ENCODE measurements at regions not wholly inside any gene's neighbourhood (a gene's known extent, or its start where the extent isn't known, plus 50 kb on each side); places are given as distances from the start of the nearest gene placed in this dataset.

DNA sequence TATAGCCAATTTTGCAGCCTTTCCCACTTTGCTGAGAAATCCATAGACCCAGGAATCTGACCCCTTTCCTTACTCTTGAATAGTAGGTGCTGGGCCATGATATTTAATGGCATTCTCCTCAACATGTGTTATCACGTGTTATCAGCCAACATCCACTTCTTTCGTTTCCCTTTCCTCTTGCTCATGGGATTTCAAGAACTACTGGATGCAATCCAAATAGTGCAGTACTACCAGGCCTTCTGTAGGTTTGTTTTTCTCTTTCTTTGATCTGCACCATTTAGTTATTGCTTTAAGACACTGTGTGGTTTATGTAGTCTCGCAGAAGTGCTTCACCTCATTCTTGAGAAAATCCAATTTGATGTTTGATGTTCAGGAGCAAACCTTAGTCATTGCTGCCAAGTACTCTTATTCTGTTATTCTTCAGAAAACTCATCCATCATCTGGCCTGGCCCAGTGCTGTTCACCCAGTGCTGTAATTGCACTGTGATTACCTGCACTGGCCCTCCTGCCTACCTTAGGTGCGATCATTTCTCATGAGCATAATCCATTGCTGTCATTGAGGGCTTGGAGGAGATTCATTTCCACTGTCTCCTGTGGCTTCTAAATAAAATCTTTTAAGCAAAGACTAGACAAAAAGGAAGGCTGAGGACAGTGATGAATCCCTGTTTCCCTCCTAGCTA lies 315.3 kb downstream of the BMPER start:
- no peaks in the 10 kb centered on the region for H3K36me3 Mint-ChIP-seq (ENCODE audit: low read depth)
- peaks cover 7% of the 10 kb centered on the region for H3K27me3 Mint-ChIP-seq (ENCODE audit: low read depth)
- no peak overlapping the region for H3K27ac Mint-ChIP-seq (ENCODE audit: unreplicated experiment)
- no peaks in the 10 kb centered on the region for H3K4me1 Mint-ChIP-seq (ENCODE audit: low read depth)
- no peaks in the 10 kb centered on the region for H3K9me3 Mint-ChIP-seq (ENCODE audit: low read depth)
- TF ChIP-seq, protein P1, sequence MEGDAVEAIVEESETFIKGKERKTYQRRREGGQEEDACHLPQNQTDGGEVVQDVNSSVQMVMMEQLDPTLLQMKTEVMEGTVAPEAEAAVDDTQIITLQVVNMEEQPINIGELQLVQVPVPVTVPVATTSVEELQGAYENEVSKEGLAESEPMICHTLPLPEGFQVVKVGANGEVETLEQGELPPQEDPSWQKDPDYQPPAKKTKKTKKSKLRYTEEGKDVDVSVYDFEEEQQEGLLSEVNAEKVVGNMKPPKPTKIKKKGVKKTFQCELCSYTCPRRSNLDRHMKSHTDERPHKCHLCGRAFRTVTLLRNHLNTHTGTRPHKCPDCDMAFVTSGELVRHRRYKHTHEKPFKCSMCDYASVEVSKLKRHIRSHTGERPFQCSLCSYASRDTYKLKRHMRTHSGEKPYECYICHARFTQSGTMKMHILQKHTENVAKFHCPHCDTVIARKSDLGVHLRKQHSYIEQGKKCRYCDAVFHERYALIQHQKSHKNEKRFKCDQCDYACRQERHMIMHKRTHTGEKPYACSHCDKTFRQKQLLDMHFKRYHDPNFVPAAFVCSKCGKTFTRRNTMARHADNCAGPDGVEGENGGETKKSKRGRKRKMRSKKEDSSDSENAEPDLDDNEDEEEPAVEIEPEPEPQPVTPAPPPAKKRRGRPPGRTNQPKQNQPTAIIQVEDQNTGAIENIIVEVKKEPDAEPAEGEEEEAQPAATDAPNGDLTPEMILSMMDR (IDR thresholded peaks at IDR 0.05), result no peak
- no peak overlapping the region for H3K4me3 Mint-ChIP-seq (ENCODE audit: unreplicated experiment)
- no peak for DNase-seq (ENCODE audit: low spot score)

DNA sequence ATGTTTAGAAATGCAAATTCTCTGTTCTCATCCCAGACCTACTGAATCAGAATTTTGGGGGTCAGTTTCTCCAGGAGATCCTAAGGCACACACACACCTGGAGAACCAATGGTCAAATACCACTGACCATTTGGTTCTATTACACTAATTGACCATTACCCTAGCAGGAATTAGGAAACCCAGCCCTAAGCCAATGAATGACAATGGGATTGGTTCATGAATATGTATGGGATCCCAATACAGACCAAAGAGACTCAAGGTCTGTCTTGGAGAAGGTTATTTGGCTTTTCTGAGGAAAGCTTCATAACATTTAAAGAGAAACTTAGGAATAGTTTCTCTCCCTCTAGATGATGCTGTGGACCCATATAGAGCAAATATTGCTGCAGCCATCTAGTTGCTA lies 317.0 kb downstream of the BMPER start:
- Mint-ChIP-seq H3K27me3 (ENCODE audit: low read depth) (peaks cover 14% of the 10 kb centered on the region), H3K4me1 (ENCODE audit: low read depth) (no peaks in the 10 kb centered on the region), H3K9me3 (ENCODE audit: low read depth) (no peaks in the 10 kb centered on the region), H3K36me3 (ENCODE audit: low read depth) (no peaks in the 10 kb centered on the region), H3K4me3 (ENCODE audit: unreplicated experiment) (no peak overlapping the region), H3K27ac (ENCODE audit: unreplicated experiment) (no peak overlapping the region)
- DNase-seq (ENCODE audit: low spot score), result no peak
- TF ChIP-seq, protein P1 (IDR thresholded peaks at IDR 0.05), result no peak

DNA sequence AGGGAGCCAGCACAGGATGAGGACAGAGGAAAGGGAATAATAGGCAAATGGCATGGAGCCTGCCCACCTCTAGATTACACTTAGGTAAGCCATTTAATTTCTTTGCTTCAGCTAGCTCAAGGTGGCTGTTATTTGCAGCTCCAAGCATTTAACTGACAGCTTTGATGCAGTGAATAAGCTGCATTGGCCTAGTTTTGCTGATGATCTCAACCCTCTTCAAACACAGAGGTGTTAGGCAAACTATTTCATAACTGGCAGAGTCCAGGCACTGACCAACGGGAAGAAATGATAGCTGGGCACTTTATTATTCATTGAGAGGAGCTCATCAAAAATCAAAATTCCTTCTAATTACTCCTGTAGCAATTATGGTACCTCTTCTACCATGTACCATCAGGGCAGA lies 317.4 kb downstream of the BMPER start:
- Mint-ChIP-seq H3K27me3 (ENCODE audit: low read depth) (peaks cover 14% of the 10 kb centered on the region), H3K4me1 (ENCODE audit: low read depth) (no peaks in the 10 kb centered on the region)

DNA sequence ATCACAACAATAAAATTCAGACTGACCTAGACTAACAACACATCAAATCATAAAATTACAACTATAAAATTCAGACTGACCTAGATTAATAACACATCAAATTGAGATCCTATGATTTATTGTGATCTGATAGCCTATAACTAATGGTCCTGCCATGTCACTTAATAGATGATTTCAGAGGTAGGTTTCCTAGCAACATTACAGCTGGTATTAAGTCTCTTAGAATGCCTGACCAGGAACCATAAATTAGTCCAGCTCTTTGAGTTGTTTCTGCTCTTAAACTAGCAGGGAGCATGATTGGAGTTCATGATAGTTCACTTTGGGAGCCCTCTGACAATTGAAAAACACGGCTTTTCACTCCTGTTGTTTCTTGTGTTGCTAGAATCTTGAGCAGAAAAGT lies 318.9 kb downstream of the BMPER start:
- Mint-ChIP-seq H3K27me3 (ENCODE audit: low read depth) (peaks cover 14% of the 10 kb centered on the region), H3K4me1 (ENCODE audit: low read depth) (no peaks in the 10 kb centered on the region), H3K9me3 (ENCODE audit: low read depth) (no peaks in the 10 kb centered on the region)

More for the DNA sequence above, 317.4 kb downstream of the BMPER start:
- no peak for DNase-seq (ENCODE audit: low spot score)
- no peak overlapping the region for H3K4me3 Mint-ChIP-seq (ENCODE audit: unreplicated experiment)
- no peaks in the 10 kb centered on the region for H3K9me3 Mint-ChIP-seq (ENCODE audit: low read depth)
- H3K27ac Mint-ChIP-seq (ENCODE audit: unreplicated experiment), result no peak overlapping the region
- TF ChIP-seq, protein P1 (IDR thresholded peaks at IDR 0.05), result no peak
- H3K36me3 Mint-ChIP-seq (ENCODE audit: low read depth), result no peaks in the 10 kb centered on the region

DNA sequence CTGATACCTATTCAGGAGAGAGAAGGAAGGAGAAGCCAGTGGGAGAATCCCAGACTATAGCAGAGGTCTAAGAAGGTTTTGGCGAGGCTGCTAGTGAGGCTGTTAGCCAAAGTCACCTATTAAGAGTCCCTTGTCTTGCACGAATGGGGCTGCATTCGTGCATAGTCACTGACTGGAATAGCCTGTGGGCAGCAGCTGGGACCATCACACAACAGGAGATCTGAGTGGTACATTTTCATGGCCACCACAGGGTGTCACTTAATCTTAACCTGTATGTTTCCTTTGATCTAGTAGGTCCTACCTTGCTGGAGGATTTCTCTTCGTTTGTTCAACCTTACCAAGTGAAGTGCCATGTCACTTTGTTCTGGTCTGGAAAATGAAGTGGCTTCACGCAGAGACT lies 319.9 kb downstream of the BMPER start:
- H3K4me1 Mint-ChIP-seq (ENCODE audit: low read depth), result no peaks in the 10 kb centered on the region
- no peak overlapping the region for H3K4me3 Mint-ChIP-seq (ENCODE audit: unreplicated experiment)
- no peak overlapping the region for H3K27ac Mint-ChIP-seq (ENCODE audit: unreplicated experiment)

More for the DNA sequence above, 318.9 kb downstream of the BMPER start:
- TF ChIP-seq, protein P1 (IDR thresholded peaks at IDR 0.05), result no peak
- DNase-seq (ENCODE audit: low spot score), result no peak
- Mint-ChIP-seq H3K4me3 (ENCODE audit: unreplicated experiment) (no peak overlapping the region), H3K27ac (ENCODE audit: unreplicated experiment) (no peak overlapping the region), H3K36me3 (ENCODE audit: low read depth) (no peaks in the 10 kb centered on the region)

More for the DNA sequence above, 319.9 kb downstream of the BMPER start:
- DNase-seq (ENCODE audit: low spot score), result no peak
- Mint-ChIP-seq H3K36me3 (ENCODE audit: low read depth) (no peaks in the 10 kb centered on the region), H3K9me3 (ENCODE audit: low read depth) (no peaks in the 10 kb centered on the region), H3K27me3 (ENCODE audit: low read depth) (peaks cover 14% of the 10 kb centered on the region)
- TF ChIP-seq, protein P1 (IDR thresholded peaks at IDR 0.05), result no peak
